GM23248 (cell line): ENCODE measurements at regions not wholly inside any gene's neighbourhood (a gene's known extent, or its start where the extent isn't known, plus 50 kb on each side); places are given as distances from the start of the nearest gene placed in this dataset.

Experiments
- DNase-seq: peaks from one replicate; pipeline ENCODE4 v3.0.0-alpha.2; 2015
- H2AFZ ChIP-seq: fragments of 200-600 bp; sonication (generic); 2 replicates; pipeline ENCODE4 v1.6.1; 2016; ENCODE audit warnings: antibody characterized with exemption
- H3F3A ChIP-seq: fragments of 200-600 bp; sonication (generic); 2 replicates; pipeline ENCODE4 v1.6.1; 2016; ENCODE audit warnings: mild to moderate bottlenecking, antibody characterized with exemption, mixed run types; ENCODE audit not compliant: insufficient read depth
- H3K27ac ChIP-seq: fragments of 200-600 bp; sonication (generic); 2 replicates; pipeline ENCODE4 v1.5.1; 2016; ENCODE audit warnings: mild to moderate bottlenecking
- H3K27me3 ChIP-seq: fragments of 200-600 bp; sonication (generic); replicated peaks from 2 replicates; pipeline ENCODE4 v1.6.1; 2016; ENCODE audit warnings: mild to moderate bottlenecking; ENCODE audit not compliant: insufficient read depth
- H3K36me3 ChIP-seq: fragments of 200-600 bp; sonication (generic); 2 replicates; pipeline ENCODE4 v1.6.1; 2016; ENCODE audit warnings: low read depth, mild to moderate bottlenecking
- H3K4me1 ChIP-seq: fragments of 200-600 bp; sonication (generic); 2 replicates; pipeline ENCODE4 v1.6.1; 2016; ENCODE audit warnings: mild to moderate bottlenecking; ENCODE audit not compliant: insufficient read depth
- H3K4me2 ChIP-seq: fragments of 200-600 bp; sonication (generic); one replicate; pipeline ENCODE4 v1.6.1; 2016; ENCODE audit warnings: mild to moderate bottlenecking; ENCODE audit not compliant: unreplicated experiment
- H3K4me3 ChIP-seq: fragments of 200-600 bp; sonication (generic); 2 replicates; pipeline ENCODE4 v1.5.1; 2016; ENCODE audit warnings: mild to moderate bottlenecking
- H3K79me2 ChIP-seq: fragments of 200-600 bp; sonication (generic); 2 replicates; pipeline ENCODE4 v1.6.1; 2016; ENCODE audit warnings: mild to moderate bottlenecking; ENCODE audit not compliant: insufficient read depth
- H3K9ac ChIP-seq: fragments of 200-600 bp; sonication (generic); 2 replicates; pipeline ENCODE4 v1.6.1; 2016; ENCODE audit warnings: mild to moderate bottlenecking
- H3K9me2 ChIP-seq: fragments of 200-600 bp; sonication (generic); 2 replicates; pipeline ENCODE4 v1.6.1; 2016; ENCODE audit warnings: mixed run types, mild to moderate bottlenecking, moderate library complexity; ENCODE audit not compliant: insufficient read depth
- H3K9me3 ChIP-seq: fragments of 200-600 bp; sonication (generic); one replicate; pipeline ENCODE4 v1.6.1; 2017; ENCODE audit warnings: low read depth
- H4K20me1 ChIP-seq: fragments of 200-600 bp; sonication (generic); 2 replicates; pipeline ENCODE4 v1.6.0; 2016; ENCODE audit not compliant: insufficient read depth
- EZH2 ChIP-seq: fragments of 200-600 bp; sonication (generic); IDR thresholded peaks from 2 replicates; pipeline ENCODE4 v1.6.1; 2018; ENCODE audit warnings: antibody characterized with exemption, mild to moderate bottlenecking; ENCODE audit not compliant: insufficient read depth, poor library complexity, severe bottlenecking
- EZH2phosphoT487 ChIP-seq: fragments of 200-600 bp; sonication (generic); IDR thresholded peaks from 2 replicates; pipeline ENCODE4 v1.6.1; 2018; ENCODE audit warnings: antibody characterized with exemption, moderate library complexity, mild to moderate bottlenecking, low read depth; ENCODE audit not compliant: insufficient read depth
- WGBS, 2 experiments: methylation state at CpG; one replicate each; pipeline ENCODE4 v1.1.6; 2015 to 2017; ENCODE audit warnings: low lambda C conversion rate in 2 of 2, low coverage in 1 of 2; ENCODE audit errors: missing lambda C conversion rate in 2 of 2; 5-methylcytosine and 5-hydroxymethylcytosine counted together
- in situ Hi-C: fragments of 300-500 bp; cut with MboI; formaldehyde crosslinking; loops from 2 replicates; pipeline ENCODE4 v1.15.0; 2020

DNA sequence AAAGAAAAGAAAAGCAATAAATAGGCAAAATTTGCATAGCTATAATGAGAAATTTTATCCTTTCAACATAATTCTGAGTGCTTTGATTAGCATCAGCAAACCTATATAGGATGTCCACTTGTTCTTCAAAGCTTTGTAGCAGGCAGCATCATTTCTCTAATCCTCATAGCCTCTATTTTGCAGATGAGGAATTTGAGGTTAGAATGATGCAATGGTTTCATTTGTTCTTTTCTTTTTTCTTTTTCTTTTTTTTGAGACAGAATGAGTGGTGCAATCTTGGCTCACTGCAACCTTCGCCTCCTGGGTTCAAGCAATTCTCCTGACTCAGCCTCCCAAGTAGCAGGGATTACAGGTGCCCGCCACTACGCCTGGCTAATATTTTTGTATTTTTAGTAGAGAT lies 594.4 kb downstream of the TOX3 start:
- Histone ChIP-seq H3K79me2 (no peaks in the 10 kb centered on the region), H3K36me3 (no peaks in the 10 kb centered on the region), H3K4me1 (no peaks in the 10 kb centered on the region), H3K27ac (no peak overlapping the region), H3K9me3 (no peaks in the 10 kb centered on the region), H3K27me3 (peaks cover 4% of the 10 kb centered on the region; the same call in 1 of the 2 replicates), H3K9me2 (no peaks in the 10 kb centered on the region), H3K9ac (no peak overlapping the region), H2AFZ (no peak overlapping the region), H3F3A (no peaks in the 10 kb centered on the region), H4K20me1 (no peaks in the 10 kb centered on the region), H3K4me2 (no peak overlapping the region), H3K4me3 (no peak overlapping the region)
- in situ Hi-C loops: no loop called here
- WGBS, 2 experiments: 40 to 47% methylated on average over 3 of the region's 3 CpGs
- peak; percentile 8 for DNase-seq
- TF ChIP-seq EZH2phosphoT487 (no peak), EZH2 (no peak)

DNA sequence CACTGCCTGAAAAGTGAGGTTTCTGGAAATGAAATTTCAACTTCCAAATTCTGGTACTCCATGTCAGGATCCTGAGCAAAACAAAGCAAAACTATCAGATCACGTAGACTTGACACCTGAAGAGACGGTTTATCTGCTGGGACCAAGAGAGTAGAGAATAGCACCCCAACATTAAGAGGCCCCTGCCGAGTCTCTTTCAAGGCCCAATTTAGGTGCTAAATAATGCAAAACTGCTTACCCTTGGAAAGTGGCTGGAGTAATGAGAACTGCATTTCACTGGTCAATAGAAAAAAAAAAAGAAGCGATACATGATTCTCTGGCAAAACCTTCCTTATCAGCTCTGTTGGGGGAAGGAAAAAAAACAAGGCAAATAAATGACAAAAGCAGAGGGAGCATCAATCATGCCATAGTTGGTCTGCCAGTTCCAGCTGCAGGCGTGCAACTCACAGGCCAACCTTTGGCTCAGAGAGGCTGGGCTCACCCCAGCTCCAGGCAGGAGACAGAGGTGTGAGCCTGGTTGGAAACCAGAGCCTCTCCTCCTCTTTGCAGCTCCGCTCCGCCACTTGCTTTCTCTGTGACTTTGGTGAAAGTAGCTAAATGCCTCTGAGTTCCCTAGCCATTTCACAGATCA lies 595.2 kb downstream of the TOX3 start:
- TF ChIP-seq EZH2: no peak
- no peak for TF ChIP-seq EZH2phosphoT487
- no peaks in the 10 kb centered on the region for H3F3A ChIP-seq
- no peaks in the 10 kb centered on the region for H3K79me2 ChIP-seq
- H3K9me2 ChIP-seq: no peaks in the 10 kb centered on the region
- H3K4me3 ChIP-seq: no peak overlapping the region
- peaks cover 4% of the 10 kb centered on the region; the same call in 1 of the 2 replicates for H3K27me3 ChIP-seq
- no peak overlapping the region for H3K27ac ChIP-seq
- H4K20me1 ChIP-seq: no peaks in the 10 kb centered on the region
- H3K9me3 ChIP-seq: no peaks in the 10 kb centered on the region
- in situ Hi-C loops: no loop called here
- no peak overlapping the region for H2AFZ ChIP-seq
- no peak overlapping the region for H3K4me2 ChIP-seq
- no peaks in the 10 kb centered on the region for H3K4me1 ChIP-seq
- no peaks in the 10 kb centered on the region for H3K36me3 ChIP-seq
- DNase-seq: no peak
- 46 to 51% methylated on average over 7 of the region's 7 CpGs for WGBS, 2 experiments
- no peak overlapping the region for H3K9ac ChIP-seq

DNA sequence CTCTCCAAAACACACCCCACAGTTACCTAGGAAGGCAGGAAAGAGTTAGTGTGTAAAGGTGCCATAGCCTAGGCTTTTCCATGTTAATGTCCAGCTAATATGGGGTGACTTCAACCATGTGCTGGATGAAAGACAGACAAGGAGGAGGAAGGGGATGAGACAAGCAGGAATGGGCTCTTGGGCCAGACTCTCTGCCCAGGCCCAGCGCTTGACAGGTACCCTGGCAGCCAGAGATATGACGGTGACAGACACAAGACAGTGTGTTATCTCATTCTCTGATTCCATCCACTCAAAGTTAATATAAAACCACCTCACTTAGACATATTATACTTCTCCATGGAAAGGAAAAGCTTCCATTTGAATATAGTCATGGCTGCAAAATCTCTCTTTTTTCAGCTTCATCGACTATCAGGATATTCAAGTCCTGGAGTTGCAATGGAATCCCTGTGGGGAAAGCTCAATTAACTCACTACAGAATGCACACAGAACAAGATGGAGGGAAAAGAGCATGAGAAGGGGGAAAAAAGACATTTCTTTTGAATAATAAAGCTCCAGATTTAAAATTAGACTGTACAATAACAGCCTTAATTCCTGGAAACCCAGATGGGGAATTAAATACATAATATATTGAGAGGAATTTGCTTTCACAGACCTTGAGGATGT lies 596.7 kb downstream of the TOX3 start:
- no peak overlapping the region for H3K4me2 ChIP-seq
- no peak overlapping the region for H3K27ac ChIP-seq
- WGBS, 2 experiments: 68 to 70% methylated on average over 3 of the region's 3 CpGs
- no peak overlapping the region for H3K4me3 ChIP-seq
- no peaks in the 10 kb centered on the region for H3K4me1 ChIP-seq
- H3K79me2 ChIP-seq: no peaks in the 10 kb centered on the region
- no peaks in the 10 kb centered on the region for H4K20me1 ChIP-seq
- H3K9me2 ChIP-seq: no peaks in the 10 kb centered on the region
- no peaks in the 10 kb centered on the region for H3F3A ChIP-seq
- H2AFZ ChIP-seq: no peak overlapping the region
- peaks cover 10% of the 10 kb centered on the region; the same call in 1 of the 2 replicates for H3K27me3 ChIP-seq
- no peaks in the 10 kb centered on the region for H3K9me3 ChIP-seq
- in situ Hi-C loops: no loop called here
- no peaks in the 10 kb centered on the region for H3K36me3 ChIP-seq
- DNase-seq: no peak
- TF ChIP-seq EZH2 (no peak), EZH2phosphoT487 (no peak)
- no peak overlapping the region for H3K9ac ChIP-seq

DNA sequence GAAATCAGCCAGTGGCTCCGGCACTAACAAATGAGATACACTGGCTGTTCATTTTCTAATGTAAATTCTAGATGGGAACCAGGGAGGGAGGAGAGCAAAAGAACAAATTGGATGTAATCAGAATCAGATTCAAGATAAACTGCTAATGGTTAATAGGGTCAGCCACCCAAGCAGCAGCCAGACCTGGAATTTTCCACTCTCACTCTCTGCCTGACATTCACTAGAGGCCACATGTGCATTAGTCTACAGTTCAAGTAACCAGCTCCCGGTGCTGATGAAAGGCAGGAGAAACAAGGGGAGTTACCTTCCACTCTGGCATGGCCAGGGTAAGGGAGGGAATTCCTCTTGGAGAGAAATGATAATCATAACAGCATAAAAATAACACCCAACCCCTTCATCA lies 597.7 kb downstream of the TOX3 start:
- H3K27ac ChIP-seq: no peak overlapping the region
- H3K36me3 ChIP-seq: no peaks in the 10 kb centered on the region
- H3K27me3 ChIP-seq: peaks cover 10% of the 10 kb centered on the region; the same call in 1 of the 2 replicates
- no peaks in the 10 kb centered on the region for H3K9me2 ChIP-seq
- H3K4me1 ChIP-seq: no peaks in the 10 kb centered on the region
- H3K79me2 ChIP-seq: no peaks in the 10 kb centered on the region
- WGBS, 2 experiments: 0% methylated on average over 2 of the region's 2 CpGs
- H3F3A ChIP-seq: no peaks in the 10 kb centered on the region
- no peaks in the 10 kb centered on the region for H4K20me1 ChIP-seq
- DNase-seq: no peak
- H3K4me3 ChIP-seq: no peak overlapping the region
- H3K9ac ChIP-seq: no peak overlapping the region
- in situ Hi-C loops: no loop called here
- no peak overlapping the region for H3K4me2 ChIP-seq
- H2AFZ ChIP-seq: no peak overlapping the region
- TF ChIP-seq EZH2: no peak
- no peak for TF ChIP-seq EZH2phosphoT487
- H3K9me3 ChIP-seq: no peaks in the 10 kb centered on the region

DNA sequence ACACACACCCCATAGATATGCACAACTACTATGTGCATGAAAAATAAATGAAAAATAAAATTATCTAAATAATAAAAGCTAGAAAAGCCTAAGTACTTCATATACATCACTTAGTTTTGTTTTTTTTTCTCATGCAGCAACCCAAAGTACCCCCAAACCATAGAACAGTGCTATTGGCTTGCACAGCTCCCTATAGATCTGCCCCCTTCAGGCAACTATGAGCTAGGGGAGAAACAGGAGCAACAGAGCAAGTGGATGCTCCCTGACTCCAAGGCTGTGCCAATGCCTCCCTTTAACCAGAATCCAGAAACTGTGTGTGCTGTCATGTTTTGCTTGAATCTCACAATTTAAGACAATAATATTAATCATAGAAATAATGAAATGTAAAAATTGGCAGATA lies 605.5 kb downstream of the TOX3 start:
- Histone ChIP-seq H3K27ac (no peak overlapping the region), H3K79me2 (no peaks in the 10 kb centered on the region), H2AFZ (no peak overlapping the region), H3K4me1 (no peaks in the 10 kb centered on the region), H3K9me2 (no peaks in the 10 kb centered on the region), H4K20me1 (no peaks in the 10 kb centered on the region), H3F3A (no peaks in the 10 kb centered on the region), H3K9ac (no peak overlapping the region), H3K27me3 (peaks cover 16% of the 10 kb centered on the region), H3K9me3 (no peaks in the 10 kb centered on the region), H3K4me3 (no peak overlapping the region), H3K4me2 (no peak overlapping the region), H3K36me3 (no peaks in the 10 kb centered on the region)
- TF ChIP-seq EZH2phosphoT487: no peak
- TF ChIP-seq EZH2: no peak
- in situ Hi-C loops: no loop called here
- no peak for DNase-seq
